GM18868 (cell line): ENCODE measurements at regions not wholly inside any gene's neighbourhood (a gene's known extent, or its start where the extent isn't known, plus 50 kb on each side); places are given as distances from the start of the nearest gene placed in this dataset.
A peak's percentile ranks its signal among the peaks of the same experiment; 100 is the strongest.

ENCODE experiments used
- ATAC-seq: cut with Tn5 transposase; IDR thresholded peaks from one replicate; pipeline ENCODE4 v1.9.1; 2021; ENCODE audit warnings: mild to moderate bottlenecking, moderate library complexity; ENCODE audit not compliant: unreplicated experiment

- no peak for ATAC-seq
These were observed 162.4 kb upstream of the GYPA start for GRCh38 chr4:144302704-144303536.

- ATAC-seq = no peak
These were observed 163.5 kb upstream of the GYPA start for GRCh38 chr4:144304025-144304424.

DNA sequence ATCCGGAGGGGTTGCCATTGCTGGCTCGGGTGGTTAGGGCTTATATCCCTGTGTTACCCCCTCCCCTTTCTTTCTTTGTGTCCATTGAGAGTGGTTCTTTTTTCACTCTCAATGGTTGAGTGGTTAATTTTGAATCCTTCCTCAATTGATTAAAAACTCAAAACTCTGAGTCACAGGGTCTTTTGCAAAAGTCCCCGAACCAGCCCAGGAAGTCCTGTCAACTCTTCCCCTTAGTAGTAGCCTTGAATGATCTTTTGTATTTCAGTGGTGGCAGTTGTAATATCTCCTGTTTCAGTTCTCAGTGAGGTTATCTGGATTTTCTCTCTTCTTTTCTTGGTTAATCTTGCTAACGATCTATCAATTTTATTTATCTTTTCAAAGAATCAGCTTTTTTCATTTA, 170.0 kb upstream of the GYPA start:
- no peak for ATAC-seq

DNA sequence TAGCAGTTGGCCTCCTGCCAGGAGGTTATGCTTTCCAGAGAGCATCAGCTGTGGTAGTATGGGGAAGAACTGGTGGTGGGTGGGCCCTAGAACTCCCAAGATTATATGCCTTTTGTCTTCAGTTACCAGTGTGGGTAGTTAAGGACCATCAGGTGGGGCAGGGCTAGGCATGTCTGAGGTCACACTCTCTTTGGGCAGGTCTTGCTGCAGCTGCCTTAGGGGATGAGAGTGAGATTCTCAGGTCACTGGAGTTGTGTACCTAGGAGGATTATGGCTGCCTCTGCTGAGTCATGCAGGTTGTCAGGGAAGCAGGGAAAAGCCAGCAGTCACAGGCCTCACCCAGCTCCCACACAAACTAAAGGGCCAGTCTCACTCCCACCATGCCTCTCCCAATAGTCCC, 172.9 kb upstream of the GYPA start:
- no peak for ATAC-seq

DNA sequence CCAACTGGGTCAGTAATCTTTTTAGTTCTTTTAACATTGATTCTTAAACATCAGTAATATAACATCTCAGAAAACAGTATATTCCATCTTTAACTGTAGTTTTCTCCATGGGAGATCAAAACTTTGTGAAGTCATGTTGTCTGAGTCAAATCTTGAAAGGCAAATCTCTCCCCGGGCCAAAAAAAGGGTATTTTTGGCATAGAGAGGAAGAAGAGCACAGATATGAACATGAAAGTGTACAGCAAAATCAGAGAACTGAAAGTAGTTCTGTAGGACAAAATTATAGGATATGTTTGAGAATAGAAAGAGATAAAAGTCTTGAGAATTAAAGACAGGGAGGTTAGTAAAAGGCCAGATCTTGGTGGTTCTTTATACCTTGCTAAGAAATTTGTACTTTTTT, 176.4 kb upstream of the GYPA start:
- peak; percentile 90 for ATAC-seq

GRCh38 chr4:144318797-144319196, 178.3 kb upstream of the GYPA start:
- ATAC-seq = no peak

- no peak for ATAC-seq
These were observed 196.1 kb upstream of the GYPA start for GRCh38 chr4:144336633-144337032.

GRCh38 chr4:144338148-144338547, 197.6 kb upstream of the GYPA start:
- peak; percentile 45 for ATAC-seq

GRCh38 chr4:144338834-144339233, 198.3 kb upstream of the GYPA start:
- ATAC-seq = no peak

- ATAC-seq = peak; percentile 92
These were observed 200.4 kb upstream of the GYPA start for GRCh38 chr4:144340931-144341330.

GRCh38 chr4:144342949-144343760, 202.6 kb upstream of the GYPA start:
- no peak for ATAC-seq

- no peak for ATAC-seq
These were observed 206.6 kb upstream of the GYPA start for GRCh38 chr4:144347121-144347520.

DNA sequence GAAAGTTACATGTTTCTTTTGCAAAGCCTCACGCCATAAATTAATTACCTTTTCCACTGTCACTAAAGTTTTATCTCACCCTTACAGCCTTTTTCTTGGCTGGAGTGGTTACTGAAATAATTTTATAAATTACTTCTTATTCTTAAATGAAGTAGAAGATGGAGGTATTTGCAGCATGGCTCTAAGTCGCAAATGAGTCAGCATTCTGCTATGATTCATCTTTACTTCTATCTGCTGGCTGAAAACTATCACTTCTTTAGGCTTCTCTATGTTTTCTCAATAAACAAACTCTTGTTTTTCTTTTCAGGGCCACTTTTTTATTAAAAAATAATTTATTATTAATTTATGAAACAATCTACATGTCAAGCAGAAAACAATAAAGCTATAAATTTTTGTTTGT, 210.2 kb upstream of the GYPA start:
- no peak for ATAC-seq

- ATAC-seq = no peak
These were observed 210.8 kb upstream of the GYPA start for GRCh38 chr4:144351306-144351705.

- ATAC-seq = no peak
These were observed 212.8 kb upstream of the GYPA start for GRCh38 chr4:144353292-144353691.

DNA sequence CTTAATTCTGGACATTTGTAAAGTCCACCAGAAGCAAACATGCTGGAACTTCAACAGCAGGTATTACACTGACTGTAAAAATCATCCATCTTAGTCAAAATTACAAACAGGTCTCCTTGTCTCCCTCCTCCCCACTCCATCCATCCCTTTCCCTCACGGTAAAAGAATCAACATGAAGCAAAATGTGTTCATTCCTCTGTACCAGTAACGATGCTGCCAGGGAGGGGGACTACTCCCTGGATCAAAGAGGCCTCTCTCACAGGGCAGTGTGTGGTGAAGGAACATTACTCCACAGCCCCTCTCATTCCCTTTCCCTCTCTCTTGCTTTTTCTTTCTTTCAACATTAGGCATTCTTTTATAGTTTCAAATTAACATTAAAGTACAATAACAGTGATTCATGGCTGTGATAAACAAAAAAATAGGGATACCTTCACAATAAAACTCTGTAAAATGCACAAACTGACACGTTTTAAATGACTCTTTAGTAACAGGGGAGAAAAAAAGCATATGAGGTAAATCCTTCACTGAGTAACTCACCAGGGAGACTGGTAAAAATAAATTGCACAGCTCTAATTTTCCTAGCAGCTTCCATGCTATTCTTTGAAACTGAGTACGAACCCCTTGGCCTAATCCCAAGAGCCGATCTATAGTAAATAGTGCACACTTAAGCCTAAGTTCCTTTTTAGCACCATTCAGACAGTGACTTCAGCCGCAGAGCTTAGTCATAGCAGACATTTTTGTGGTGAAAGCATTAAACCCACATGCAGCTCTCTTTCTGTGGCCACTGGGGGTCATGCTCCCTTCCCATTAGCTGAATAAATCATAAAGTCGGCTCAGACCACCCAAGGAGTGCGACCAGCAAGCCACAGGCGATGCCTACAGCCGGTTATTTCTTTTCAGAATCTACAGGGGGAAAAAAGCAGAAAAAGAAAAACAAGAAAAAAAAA, 215.6 kb upstream of the GYPA start:
- ATAC-seq = peak; percentile 96

- ATAC-seq = no peak
These were observed 216.4 kb upstream of the GYPA start for GRCh38 chr4:144356941-144357381.

- ATAC-seq = peak; percentile 29
These were observed 217.5 kb upstream of the GYPA start for GRCh38 chr4:144357975-144358374.

DNA sequence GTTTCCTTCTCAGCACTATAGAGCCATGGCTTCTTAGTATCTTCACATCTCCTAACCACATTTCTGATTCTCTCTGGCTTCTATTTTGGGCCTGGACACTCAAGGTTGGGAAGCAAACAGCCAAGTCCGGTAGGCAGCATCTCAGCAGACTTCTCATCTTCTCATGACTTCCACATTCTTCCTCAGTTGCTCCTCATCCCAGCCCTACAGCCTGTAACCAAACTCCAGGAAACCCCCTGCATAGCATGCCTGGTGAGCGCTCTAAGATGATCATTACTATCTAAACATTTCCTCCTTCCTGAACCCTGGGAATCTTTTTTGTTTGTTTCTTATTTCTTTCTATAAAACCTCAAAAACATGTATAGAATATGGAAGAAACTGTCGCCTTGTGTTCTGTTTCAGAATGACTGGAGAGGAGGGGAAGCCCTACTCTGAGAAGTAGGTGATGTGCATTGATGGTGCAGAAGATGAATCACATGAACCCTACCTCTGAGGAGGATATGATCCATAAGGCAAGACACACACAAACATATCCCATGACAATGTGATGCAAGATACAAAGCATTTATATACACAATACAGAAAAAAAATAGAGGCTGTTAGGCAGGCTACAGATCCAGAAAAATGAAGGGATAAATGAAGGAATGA, 219.8 kb upstream of the GYPA start:
- ATAC-seq = peak; percentile 48

- ATAC-seq = no peak
These were observed 221.8 kb upstream of the GYPA start for GRCh38 chr4:144362366-144362765.
